ENCODE measurements at regions not wholly inside any gene's neighbourhood (a gene's known extent, or its start where the extent isn't known, plus 50 kb on each side); places are given as distances from the start of the nearest gene placed in this dataset.

DNA sequence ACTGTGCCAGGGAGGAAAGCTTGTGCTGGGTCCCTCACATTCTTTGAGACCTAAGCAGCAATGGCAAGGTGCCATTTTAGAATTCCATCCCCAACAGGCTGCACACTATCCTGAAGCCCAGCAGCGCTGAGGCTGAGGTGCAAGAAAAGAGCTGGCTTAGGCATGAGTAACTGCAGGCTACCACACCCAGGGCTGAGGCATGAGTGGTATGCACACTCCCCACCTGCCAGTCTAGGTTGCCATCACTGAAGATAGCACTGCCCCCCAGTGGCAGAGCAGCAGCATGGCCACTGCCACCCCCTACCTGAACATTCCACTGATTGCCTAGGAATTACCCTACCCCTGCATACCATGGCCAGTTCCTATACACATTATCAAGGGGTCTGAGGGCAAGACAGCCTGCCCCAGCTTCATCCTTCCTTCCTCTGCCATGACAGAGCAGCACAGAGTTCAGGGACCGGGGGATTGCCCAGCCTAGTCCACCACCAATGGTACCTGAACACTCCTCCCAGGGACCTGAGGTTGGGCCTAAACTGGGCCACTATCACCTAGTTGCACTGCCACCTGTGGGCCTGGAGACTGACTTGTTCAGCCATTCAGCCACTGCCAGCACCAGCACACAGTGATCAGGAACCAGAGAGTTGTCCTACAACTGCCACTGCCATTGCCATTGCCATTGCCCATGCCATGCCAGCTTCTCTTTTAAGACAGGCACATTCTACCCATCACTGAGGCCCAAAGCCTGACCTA lies 129.8 kb downstream of the SATB1 start:
- no peak for DNase-seq (ENCODE audit: low read depth in 2 of 2)

DNA sequence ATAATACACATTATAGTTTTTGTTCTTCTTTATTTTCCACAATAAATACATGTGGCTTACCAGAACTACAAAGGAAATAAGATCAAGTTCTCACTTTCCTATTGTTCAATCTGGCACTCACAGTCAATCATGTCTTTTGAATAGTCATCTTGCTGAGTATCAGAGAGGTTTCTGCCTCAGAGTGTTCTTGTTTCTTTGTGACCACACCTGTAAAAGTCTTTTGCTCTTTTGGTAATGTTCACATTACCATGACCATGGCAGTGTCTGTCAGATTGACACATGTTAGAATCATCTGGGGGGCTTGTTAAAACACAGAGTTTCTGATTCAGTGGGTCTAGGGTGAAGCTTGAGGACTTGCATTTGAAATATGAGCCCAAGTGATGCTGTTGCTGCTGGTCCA lies 135.0 kb downstream of the SATB1 start:
- DNase-seq (ENCODE audit: low read depth in 2 of 2), result no peak

DNA sequence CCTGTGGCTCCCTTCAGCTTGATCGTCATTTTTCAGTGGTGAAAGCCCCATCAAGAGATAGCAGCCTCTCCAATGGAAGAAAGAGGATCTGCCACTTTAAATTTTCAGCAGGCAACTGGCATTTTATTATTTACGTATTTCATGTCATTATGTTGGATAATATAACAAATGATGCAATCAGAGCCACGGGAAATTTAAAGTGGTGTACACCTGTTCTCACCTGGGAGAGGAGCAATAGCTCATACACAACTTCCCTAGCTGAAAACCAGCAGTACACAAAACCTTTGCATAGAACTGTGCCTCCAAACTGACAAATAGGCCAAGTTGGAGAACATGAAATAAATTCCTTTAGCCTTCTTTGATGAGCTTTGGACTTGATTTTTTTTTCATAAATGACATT lies 136.9 kb downstream of the SATB1 start:
- no peak for DNase-seq (ENCODE audit: low read depth in 2 of 2)

DNA sequence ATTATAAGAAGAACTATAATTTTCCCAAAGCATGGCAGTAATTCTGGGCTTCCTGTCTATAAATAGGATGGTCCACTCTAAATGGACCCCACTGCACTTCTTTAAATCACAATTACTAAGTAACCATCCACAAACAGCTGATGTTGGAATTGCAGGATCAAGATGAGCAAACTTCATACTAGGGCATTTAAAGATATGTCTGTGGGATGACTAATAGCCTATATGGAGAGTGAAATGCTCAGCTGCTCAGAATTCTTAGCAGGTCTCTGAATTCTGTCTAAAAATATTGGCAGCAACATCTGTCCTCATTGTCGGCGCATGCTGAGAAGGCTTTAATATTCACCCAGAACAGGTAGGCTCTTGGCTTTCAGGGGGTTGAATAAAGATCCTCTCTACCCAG lies 140.4 kb downstream of the SATB1 start:
- no peak for DNase-seq (ENCODE audit: low read depth in 2 of 2)

DNA sequence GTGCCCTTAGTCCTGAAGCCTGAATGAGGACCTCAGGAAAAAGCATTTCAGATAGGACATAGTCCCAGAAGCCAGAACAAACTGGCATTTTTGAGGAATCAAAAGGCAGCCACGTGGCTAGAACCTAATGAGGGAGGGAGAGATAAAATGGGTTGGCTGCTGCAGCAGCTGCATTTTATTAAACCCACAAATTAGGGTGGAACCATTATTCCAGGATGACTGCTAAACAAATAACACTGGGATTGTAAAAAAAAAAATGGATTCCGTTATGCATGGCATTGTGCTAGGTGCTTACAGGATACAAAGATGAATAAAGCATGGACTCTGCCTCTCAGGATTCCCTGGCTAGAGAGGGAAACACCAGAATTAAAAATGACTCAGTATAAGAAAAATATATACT lies 141.5 kb downstream of the SATB1 start:
- DNase-seq (ENCODE audit: low read depth in 2 of 2), result no peak

DNA sequence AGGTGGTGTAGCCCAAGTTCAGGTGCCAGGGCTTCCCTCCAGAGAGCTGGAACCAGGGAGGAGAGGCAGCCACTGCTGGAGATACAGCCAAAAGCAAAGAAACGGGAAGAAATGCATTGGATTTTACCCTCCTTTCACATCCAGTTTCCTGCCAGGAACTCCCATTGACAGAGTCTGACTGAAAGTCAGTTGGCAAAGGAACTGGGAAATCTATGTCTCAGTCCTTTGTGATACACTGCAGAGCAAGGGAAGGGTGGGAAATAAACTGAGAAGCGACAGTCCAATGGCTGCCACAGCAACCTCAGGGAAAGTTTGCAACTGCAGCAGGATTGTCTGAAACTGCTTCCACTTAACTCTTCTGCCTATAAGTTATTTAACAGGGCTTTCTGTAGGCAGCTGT lies 142.6 kb downstream of the SATB1 start:
- DNase-seq (ENCODE audit: low read depth in 2 of 2), result no peak

DNA sequence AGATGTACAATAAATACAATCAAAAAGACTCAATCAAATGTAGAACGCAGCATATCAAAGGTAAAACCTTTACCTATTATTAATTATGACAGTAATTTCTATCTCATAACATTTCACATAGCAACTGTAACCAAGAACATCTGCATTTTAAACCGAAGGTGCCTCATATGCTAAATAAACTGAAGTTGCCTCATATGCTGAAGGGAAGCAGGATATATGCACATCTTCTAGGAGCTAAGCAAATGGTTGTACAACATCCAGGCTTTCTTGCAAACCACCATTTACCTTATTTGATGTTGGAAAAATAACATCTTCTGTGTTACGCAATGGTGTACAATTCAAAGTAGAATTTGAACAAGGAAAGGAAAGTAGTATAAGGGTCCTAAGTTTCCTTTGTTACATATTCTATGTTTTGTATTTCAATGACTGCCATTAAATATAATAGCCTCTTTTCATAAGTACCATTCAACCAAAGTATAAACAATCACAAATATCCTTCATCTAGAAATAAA lies 145.9 kb downstream of the SATB1 start:
- DNase-seq (ENCODE audit: low read depth in 2 of 2), result no peak

DNA sequence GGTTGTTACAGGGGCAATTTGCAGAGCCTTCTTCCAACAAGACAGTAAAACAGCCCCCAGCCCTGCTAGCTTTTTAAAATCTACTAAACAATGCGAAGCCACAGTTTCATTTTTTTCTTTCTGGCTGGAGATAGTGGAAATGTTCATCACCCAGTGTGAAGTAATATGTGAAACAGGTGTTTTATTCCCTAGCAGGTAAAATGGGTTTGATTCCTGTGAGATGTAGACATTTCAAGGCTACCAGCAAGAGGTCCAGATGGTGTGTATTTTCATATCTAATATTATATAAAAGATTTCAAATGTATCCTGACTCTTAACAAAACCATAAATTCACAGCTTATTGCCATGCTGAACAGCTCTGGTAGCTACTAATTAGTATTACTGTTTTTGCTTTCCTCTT lies 160.3 kb downstream of the SATB1 start:
- DNase-seq (ENCODE audit: low read depth in 2 of 2), result no peak

DNA sequence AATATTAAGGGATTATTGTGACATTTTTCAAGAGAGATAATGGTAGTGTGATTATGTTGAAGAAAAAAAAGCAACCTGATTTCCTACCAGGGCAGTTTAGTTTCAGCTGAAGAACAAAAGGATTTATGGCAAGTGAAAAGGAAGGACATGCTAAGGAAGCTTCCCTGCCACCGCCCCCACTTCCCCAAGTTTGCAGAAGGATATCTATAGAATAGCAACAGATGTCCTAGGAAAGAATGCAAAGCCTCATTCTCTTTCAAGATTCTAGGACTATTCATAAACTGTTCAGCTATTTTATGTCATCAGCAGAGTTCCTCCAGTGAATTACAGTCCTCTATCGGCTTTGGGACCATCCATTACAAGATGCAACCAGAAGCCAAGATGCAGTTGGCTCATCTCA lies 160.8 kb downstream of the SATB1 start:
- no peak for DNase-seq (ENCODE audit: low read depth in 2 of 2)

DNA sequence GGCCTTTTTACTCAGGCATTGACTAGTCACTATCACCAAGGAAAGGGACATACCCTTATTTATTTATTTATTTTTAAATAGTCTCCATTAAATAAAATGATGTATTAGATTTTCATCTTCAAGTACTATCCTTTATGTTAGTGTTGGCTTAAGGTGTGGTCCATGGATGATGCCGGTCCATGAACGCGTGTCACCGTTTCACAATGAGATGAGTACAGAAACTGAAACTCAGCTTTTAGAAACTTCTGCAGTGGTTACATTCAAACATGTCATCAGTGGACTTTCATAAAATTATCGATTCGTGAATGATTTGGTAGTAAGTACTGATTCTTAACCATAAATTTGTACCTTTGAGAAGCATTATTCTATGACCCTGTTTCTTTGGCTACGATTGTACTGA lies 166.6 kb downstream of the SATB1 start:
- no peak for DNase-seq (ENCODE audit: low read depth in 2 of 2)

DNA sequence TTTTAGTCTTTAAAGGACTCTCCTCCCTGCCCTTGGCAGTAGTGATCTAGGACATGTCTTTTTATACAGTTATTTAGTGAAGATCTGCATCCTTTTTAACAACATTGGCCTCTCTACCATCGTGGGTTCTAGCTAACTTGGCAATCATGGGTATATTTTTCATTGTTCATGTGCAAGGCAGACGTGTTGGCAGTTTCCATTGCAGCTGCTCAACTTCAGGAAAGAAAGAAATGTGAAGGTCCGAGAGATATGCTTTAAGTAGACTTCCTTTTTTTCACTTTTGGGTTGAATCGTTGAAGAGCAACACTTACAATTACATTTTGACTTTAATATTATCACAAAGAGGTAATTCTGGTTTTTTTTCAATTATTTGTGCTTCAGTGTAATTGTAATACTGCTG lies 172.6 kb downstream of the SATB1 start:
- DNase-seq (ENCODE audit: low read depth in 2 of 2), result no peak

DNA sequence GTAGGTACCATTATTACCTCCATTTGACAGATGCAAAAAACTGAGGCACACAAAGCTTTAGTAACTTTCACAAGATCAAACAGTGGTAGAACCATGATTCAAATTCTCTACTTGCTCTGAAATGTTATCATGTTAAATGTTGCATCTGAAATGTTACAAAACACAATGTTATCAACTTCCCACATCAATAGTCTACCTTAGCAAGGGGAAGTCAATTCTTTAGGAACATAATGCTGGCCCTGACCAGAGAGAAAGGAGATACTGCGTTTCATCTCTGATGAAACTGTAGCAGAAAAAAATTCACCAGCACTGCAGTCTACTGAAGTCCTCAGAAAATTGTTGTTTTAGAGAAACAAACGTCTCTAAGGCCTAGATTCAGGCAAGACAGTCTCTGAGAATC lies 174.1 kb downstream of the SATB1 start:
- DNase-seq (ENCODE audit: low read depth in 2 of 2), result no peak

DNA sequence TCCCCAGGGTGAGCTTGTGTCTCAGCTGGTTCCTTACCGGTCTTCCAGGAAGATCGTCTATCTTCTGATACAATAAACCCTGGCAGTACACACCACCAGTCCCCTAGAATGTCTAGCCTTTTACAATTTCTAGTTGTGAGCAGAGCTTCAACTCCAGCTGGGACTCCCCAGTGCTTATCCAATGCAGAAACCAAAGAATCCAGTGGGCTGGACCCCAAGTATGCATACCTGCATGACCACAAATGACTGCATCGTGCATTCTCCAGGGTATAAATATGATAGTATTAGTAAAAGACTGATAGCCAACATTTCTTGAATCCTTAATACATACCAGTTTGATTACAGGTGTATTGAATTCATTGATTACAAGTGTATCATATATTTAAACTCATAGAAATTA lies 176.0 kb downstream of the SATB1 start:
- no peak for DNase-seq (ENCODE audit: low read depth in 2 of 2)

DNA sequence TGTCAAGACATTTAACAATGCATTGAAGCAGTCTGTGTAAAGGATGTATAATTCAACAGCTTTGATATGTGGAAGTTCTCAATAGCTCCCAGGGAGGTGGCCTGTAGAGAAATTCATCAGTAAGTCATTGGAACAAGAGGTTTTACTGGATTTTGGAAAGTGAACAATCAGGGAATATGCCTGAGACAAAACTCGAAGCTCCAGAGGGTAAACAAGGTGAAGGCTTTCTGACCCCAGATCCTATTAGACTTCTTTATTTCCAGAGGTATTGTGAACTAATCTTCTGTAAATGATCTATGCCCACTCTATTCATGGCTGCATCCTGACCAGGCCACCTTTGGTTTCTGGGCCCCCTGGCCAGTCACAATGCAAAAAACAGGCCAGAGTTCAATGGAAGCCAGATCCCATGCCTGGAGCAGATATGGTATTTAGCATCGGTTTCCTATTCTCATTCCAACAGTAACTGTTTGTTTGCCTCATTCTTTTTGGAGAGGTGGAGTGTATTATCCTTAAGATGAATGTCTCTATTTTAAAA lies 177.3 kb downstream of the SATB1 start:
- no peak for DNase-seq (ENCODE audit: low read depth in 2 of 2)

DNA sequence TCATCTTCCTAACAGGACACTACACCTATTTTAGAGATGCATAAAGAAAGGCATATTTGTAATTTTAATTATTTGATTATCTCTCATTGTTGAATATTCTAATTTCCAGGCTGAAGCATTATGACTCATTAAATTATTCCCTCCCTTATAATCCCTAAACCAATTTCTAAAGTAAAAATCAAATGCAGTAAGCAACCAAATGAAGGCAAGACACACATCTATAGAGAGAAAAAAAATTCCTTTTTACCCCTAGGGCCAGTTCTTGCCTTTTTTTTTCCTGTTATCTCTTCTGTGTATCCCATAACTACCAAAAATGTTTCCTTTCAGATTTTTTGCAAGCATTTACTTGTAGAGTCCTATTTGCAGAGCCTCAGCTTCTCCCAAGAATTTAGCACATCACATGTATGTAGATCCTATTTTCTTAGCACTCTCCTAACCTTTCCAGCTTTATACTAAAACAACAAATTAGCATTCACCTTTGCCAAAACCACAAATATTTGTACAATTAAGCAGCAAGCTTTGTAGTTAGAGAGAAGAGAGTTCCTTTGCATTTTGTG lies 177.9 kb downstream of the SATB1 start:
- DNase-seq (ENCODE audit: low read depth in 2 of 2), result no peak

DNA sequence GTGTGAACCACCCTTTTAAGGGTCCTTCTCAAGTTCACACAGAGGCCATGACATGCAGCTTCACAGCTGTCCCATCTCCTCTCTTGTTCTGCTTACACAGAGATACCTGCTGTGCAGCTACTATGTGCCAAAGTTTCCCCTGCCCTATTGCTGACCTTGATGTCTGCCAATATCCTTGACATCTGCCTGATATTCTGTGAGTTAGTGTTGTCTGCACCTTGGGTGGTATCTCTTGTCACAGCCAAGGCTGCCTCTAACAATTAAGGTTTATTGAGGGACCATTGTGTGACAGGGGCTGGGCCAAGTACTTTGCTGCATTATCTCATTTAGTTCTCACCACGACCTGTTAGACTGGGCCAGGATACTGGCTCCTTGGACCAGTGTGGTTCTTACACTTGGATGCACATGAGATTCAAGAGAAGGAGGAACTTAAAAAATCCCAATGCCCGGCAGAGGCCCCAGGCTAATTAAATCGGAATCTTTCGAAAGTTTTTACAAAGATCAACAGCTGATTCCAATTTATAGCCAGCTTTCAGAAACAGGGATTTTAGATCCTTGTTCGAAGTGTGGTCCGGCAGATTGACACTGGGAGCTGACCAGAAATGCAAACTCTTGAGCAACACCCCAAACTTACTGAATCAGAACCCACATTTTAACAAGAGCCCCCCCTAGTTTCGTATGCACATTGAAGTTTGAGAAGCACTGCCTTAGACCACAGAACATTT lies 178.6 kb downstream of the SATB1 start:
- DNase-seq (ENCODE audit: low read depth in 2 of 2), result no peak

DNA sequence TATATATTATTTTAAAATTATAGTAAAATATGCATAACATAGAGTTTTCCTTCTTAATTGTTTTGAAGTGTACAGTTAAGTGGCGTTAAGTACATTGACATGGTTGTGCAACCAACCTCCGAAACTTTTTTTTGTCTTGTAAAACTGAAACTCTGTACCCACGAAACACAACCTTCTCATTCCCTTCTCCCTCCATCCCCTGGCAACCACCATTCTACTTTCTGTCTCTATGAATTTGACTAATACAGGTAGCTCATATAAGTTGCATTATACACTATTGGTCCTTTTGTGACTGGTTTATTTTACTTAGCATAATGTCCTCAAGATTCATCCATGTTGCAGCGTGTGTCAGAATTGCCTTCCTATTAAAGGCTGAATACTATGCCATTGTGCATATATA lies 179.4 kb downstream of the SATB1 start:
- DNase-seq (ENCODE audit: low read depth in 2 of 2), result no peak

DNA sequence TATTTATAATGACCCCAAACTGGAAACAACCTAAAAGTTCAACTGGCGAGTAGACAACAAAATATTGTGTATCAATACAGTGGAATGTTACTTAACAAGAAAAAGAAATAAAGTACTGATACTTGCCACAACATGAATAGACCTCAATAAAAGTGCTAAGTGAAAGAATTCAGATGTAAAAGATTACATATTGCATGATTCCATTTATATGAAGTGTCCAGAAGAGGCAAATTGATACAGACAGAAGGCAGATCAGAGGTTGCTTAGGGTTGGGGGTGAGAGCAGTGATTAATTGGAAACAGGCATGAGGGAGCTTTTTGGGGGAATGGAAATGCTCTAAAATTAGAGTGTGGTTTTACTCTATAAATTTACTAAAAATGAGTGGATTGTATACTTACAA lies 183.3 kb downstream of the SATB1 start:
- DNase-seq (ENCODE audit: low read depth in 2 of 2), result no peak

DNA sequence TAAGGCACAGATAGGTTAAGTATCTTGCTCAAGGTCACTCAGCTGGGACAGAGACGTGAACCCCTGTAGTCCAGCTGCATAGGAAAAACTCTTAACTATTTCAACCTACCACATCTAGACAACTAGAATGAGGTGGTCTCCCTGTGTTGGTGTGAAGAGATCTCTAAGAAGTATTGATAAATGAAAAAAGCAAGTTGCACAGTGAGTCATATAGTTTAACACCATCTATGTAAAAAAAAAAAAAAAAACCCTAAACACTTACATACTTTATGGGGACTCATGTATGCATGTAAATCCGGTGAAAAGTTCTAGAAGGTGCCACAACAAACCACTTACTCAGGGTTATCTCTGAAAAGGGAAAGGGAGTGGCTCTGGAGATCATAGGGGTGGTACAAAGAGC lies 185.5 kb downstream of the SATB1 start:
- no peak for DNase-seq (ENCODE audit: low read depth in 2 of 2)

DNA sequence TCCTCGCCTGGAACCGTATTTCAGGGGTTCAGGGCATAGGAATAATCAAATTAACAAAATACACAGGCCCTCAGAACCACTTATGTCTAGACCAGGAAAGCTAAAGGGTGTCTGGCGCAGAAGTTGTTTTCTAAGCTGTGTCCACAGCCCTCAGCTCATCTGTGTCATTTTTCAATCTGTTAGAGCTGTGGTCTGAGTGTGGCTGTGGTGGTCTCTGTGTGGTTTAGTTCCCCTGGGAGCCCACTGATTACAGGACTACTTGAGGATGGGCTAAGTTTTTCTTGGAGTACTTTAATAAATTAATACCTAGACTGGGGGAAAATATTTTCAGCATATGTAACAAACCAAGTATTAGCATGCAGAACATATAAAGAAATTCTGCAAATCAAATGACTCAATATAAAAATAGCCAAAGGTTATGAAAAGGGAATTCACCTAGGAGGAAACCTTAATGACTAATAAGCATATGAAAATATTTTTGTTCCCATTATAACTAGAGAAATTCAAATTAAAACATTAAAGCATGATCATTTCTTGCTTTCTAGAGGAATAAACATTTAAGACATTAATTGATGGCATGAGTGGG lies 186.3 kb downstream of the SATB1 start:
- DNase-seq (ENCODE audit: low read depth in 2 of 2), result no peak

DNA sequence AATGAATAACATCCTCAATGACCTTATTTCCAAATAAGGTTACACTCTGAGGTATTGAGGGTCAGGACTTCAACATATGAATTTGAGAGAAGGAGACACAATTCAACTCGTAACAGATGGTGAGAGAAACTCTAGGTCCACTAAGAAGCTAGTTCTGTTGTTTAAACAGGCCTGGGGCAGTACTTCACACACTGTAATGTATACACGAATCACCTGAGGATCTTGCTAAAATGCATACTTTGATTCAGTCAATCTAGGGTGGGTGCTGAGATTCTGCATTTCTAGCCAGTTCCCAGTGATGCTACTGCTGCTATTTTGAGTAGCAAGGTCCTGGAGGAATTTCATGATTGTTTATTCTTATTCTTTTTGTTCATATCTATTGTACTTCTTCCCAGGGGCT lies 186.8 kb downstream of the SATB1 start:
- DNase-seq (ENCODE audit: low read depth in 2 of 2), result no peak

DNA sequence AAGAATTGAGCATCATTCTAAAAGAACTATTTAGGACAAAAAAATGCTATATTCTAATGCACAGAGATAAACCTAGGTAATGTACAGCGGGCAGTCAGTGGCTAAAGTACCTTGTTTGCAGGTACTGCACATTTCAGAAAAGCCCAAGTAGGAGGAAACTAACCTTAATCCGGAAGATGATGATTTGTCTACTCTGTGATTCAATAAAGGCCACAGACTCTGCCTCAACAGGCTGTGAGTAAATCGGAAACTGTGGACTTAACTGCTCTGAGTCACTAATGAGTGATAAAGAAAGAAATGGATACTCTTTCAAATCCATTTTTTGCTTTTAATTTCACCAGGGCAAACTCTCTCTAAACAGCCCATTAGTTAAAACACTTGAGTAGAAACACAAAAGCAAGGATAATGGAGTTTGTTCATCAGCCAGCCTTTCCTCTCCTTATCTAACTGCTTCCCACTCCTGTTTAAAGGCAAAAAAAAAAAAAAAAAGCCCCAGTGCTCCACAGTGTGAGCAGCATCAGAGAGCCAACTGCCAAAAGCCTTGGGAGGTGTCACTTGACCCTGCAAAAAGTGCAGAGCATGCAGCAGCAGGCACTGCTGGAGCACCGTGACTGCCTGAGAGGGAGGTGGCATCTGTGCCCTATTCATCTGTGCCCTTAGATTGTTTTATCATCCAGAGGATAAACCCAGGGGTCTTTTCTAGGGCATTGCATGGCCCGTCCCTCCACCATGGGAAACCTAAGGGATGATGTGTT lies 187.7 kb downstream of the SATB1 start:
- DNase-seq (ENCODE audit: low read depth in 2 of 2), result no peak

All from stimulated activated CD8-positive, alpha-beta memory T cell treated with anti-CD3 and anti-CD28 coated beads, Interleukin-15, amount 100 ng/mL, for 4 hours (primary cell).